HEK293 (cell line): ENCODE measurements at regions not wholly inside any gene's neighbourhood (a gene's known extent, or its start where the extent isn't known, plus 50 kb on each side); places are given as distances from the start of the nearest gene placed in this dataset.

Source experiments
- CTCF ChIA-PET: fragments of 350-600 bp; formaldehyde crosslinking; extraction: SDS; loops from one replicate; lab custom pipeline; 2021; ENCODE audit warnings: antibody characterized with exemption; lab: Yijun Ruan, JAX
- POLR2A ChIA-PET: fragments of 300-600 bp; formaldehyde crosslinking; extraction: SDS; loops from one replicate; lab custom pipeline; 2020; ENCODE audit warnings: antibody characterized with exemption, inconsistent platforms; lab: Yijun Ruan, JAX
- H3K27ac ChIP-seq: fragments of 200-500 bp; sonication (Bioruptor generic); 2 replicates; pipeline ENCODE4 v1.5.1; 2014; ENCODE audit warnings: low read depth, low read length, control low read depth, inconsistent platforms; ENCODE audit errors: extremely low read depth
- H3K36me3 ChIP-seq, 2 experiments: fragments of 200-500 bp in 1 of 2; sonication (Bioruptor generic) in 1 of 2; 1 replicate in 1 of 2; 2 replicates in 1 of 2; pipeline ENCODE4 v1.5.1; 2014 to 2017; ENCODE audit warnings: inconsistent platforms in 2 of 2, low read length in 2 of 2; ENCODE audit not compliant: control insufficient read depth in 2 of 2, insufficient read depth in 1 of 2
- H3K4me1 ChIP-seq: fragments of 200-500 bp; sonication (Bioruptor generic); 2 replicates; pipeline ENCODE4 v1.5.1; 2014; ENCODE audit warnings: mild to moderate bottlenecking, low read length, inconsistent platforms; ENCODE audit not compliant: control insufficient read depth, insufficient read depth
- H3K4me3 ChIP-seq: 2 replicates; pipeline ENCODE4 v1.5.1; 2011; ENCODE audit warnings: low read depth, mild to moderate bottlenecking, control low read depth, low read length, moderate library complexity
- H3K9me3 ChIP-seq: fragments of 200-500 bp; sonication (Bioruptor generic); 2 replicates; pipeline ENCODE4 v1.5.1; 2014; ENCODE audit warnings: low read depth, low read length, inconsistent platforms; ENCODE audit not compliant: control insufficient read depth, insufficient read depth
- SALL2 ChIP-seq: fragments of 450-650 bp; formaldehyde crosslinking; IDR thresholded peaks from 2 replicates; pipeline ENCODE4 v1.5.0; 2017; ENCODE audit warnings: missing biosample characterization, mild to moderate bottlenecking, missing genetic modification characterization, borderline replicate concordance
- SP7 ChIP-seq: fragments of 450-650 bp; formaldehyde crosslinking; IDR thresholded peaks from 2 replicates; pipeline ENCODE4 v1.5.1; 2016; ENCODE audit warnings: missing biosample characterization, missing genetic modification characterization
- WT1 ChIP-seq: fragments of 450-650 bp; formaldehyde crosslinking; IDR thresholded peaks from 2 replicates; pipeline ENCODE4 v1.5.1; 2016; ENCODE audit warnings: missing biosample characterization, missing genetic modification characterization
- YY1 ChIP-seq: fragments of 450-650 bp; formaldehyde crosslinking; IDR thresholded peaks from 2 replicates; pipeline ENCODE4 v1.5.1; 2018; ENCODE audit warnings: missing biosample characterization, missing genetic modification characterization
- ZBTB1 ChIP-seq: fragments of 450-650 bp; formaldehyde crosslinking; IDR thresholded peaks from 2 replicates; pipeline ENCODE4 v1.5.1; 2016; ENCODE audit warnings: missing biosample characterization, missing genetic modification characterization
- ZBTB20 ChIP-seq: fragments of 450-650 bp; formaldehyde crosslinking; IDR thresholded peaks from 2 replicates; pipeline ENCODE4 v1.5.1; 2016; ENCODE audit warnings: missing biosample characterization, missing genetic modification characterization
- ZFHX2 ChIP-seq: fragments of 450-650 bp; formaldehyde crosslinking; conservative IDR thresholded peaks from 2 replicates; pipeline ENCODE4 v1.5.1; 2016; ENCODE audit warnings: missing biosample characterization, missing genetic modification characterization
- ZNF133 ChIP-seq: fragments of 450-650 bp; formaldehyde crosslinking; IDR thresholded peaks from 2 replicates; pipeline ENCODE4 v1.5.1; 2016; ENCODE audit warnings: missing biosample characterization, missing genetic modification characterization
- ZNF146 ChIP-seq: fragments of 450-650 bp; formaldehyde crosslinking; IDR thresholded peaks from 2 replicates; pipeline ENCODE4 v1.5.1; 2016; ENCODE audit warnings: missing biosample characterization, missing genetic modification characterization
- ZNF148 ChIP-seq: fragments of 450-650 bp; formaldehyde crosslinking; IDR thresholded peaks from 2 replicates; pipeline ENCODE4 v1.5.0; 2017; ENCODE audit warnings: missing biosample characterization, missing genetic modification characterization, borderline replicate concordance
- ZNF169 ChIP-seq: fragments of 450-650 bp; formaldehyde crosslinking; IDR thresholded peaks from 2 replicates; pipeline ENCODE4 v1.5.1; 2016; ENCODE audit warnings: missing biosample characterization, missing genetic modification characterization
- ZNF202 ChIP-seq: fragments of 450-650 bp; formaldehyde crosslinking; IDR thresholded peaks from 2 replicates; pipeline ENCODE4 v1.5.1; 2016; ENCODE audit warnings: missing biosample characterization, missing genetic modification characterization, borderline replicate concordance
- ZNF211 ChIP-seq: fragments of 450-650 bp; formaldehyde crosslinking; IDR thresholded peaks from 2 replicates; pipeline ENCODE4 v1.5.1; 2016; ENCODE audit warnings: low read depth, missing biosample characterization, missing genetic modification characterization
- ZNF239 ChIP-seq: fragments of 450-650 bp; formaldehyde crosslinking; IDR thresholded peaks from 2 replicates; pipeline ENCODE4 v1.5.1; 2016; ENCODE audit warnings: missing biosample characterization, missing genetic modification characterization
- ZNF311 ChIP-seq: fragments of 450-650 bp; formaldehyde crosslinking; IDR thresholded peaks from 2 replicates; pipeline ENCODE4 v1.5.1; 2017; ENCODE audit warnings: missing biosample characterization, missing genetic modification characterization, borderline replicate concordance
- ZNF37A ChIP-seq: fragments of 450-650 bp; IDR thresholded peaks from 2 replicates; pipeline ENCODE4 v1.5.1; 2018; ENCODE audit warnings: missing biosample characterization, missing genetic modification characterization
- ZNF48 ChIP-seq: fragments of 450-650 bp; formaldehyde crosslinking; IDR thresholded peaks from 2 replicates; pipeline ENCODE4 v1.5.1; 2016; ENCODE audit warnings: missing biosample characterization, missing genetic modification characterization
- ZNF488 ChIP-seq: fragments of 450-650 bp; formaldehyde crosslinking; IDR thresholded peaks from 2 replicates; pipeline ENCODE4 v1.5.1; 2016; ENCODE audit warnings: missing biosample characterization, missing genetic modification characterization
- ZNF530 ChIP-seq: fragments of 450-650 bp; formaldehyde crosslinking; IDR thresholded peaks from 2 replicates; pipeline ENCODE4 v1.5.1; 2016; ENCODE audit warnings: low read depth, missing biosample characterization, missing genetic modification characterization
- ZNF571 ChIP-seq: fragments of 450-650 bp; formaldehyde crosslinking; IDR thresholded peaks from 2 replicates; pipeline ENCODE4 v1.5.0; 2017; ENCODE audit warnings: missing biosample characterization, missing genetic modification characterization
- ZNF580 ChIP-seq: fragments of 450-650 bp; formaldehyde crosslinking; IDR thresholded peaks from 2 replicates; pipeline ENCODE4 v1.5.1; 2016; ENCODE audit warnings: missing biosample characterization, missing genetic modification characterization
- ZNF585B ChIP-seq: fragments of 450-650 bp; formaldehyde crosslinking; IDR thresholded peaks from 2 replicates; pipeline ENCODE4 v1.5.1; 2016; ENCODE audit warnings: missing biosample characterization, missing genetic modification characterization
- ZNF610 ChIP-seq: fragments of 450-650 bp; formaldehyde crosslinking; IDR thresholded peaks from 2 replicates; pipeline ENCODE4 v1.5.1; 2016; ENCODE audit warnings: missing biosample characterization, missing genetic modification characterization, borderline replicate concordance
- ZNF654 ChIP-seq: fragments of 450-650 bp; formaldehyde crosslinking; IDR thresholded peaks from 2 replicates; pipeline ENCODE4 v1.5.1; 2016; ENCODE audit warnings: low read depth, missing biosample characterization, missing genetic modification characterization
- ZNF768 ChIP-seq: fragments of 450-650 bp; formaldehyde crosslinking; IDR thresholded peaks from 2 replicates; pipeline ENCODE4 v1.5.1; 2018; ENCODE audit warnings: missing biosample characterization, mild to moderate bottlenecking, missing genetic modification characterization
- ZSCAN16 ChIP-seq: fragments of 450-650 bp; formaldehyde crosslinking; IDR thresholded peaks from 2 replicates; pipeline ENCODE4 v1.5.1; 2016; ENCODE audit warnings: missing biosample characterization, missing genetic modification characterization
- ZSCAN18 ChIP-seq: fragments of 450-650 bp; formaldehyde crosslinking; IDR thresholded peaks from 2 replicates; pipeline ENCODE4 v1.5.1; 2016; ENCODE audit warnings: missing biosample characterization, missing genetic modification characterization
- ZSCAN30 ChIP-seq: fragments of 450-650 bp; IDR thresholded peaks from 2 replicates; pipeline ENCODE4 v1.5.1; 2018; ENCODE audit warnings: missing biosample characterization, mild to moderate bottlenecking, missing genetic modification characterization, moderate library complexity

- no peak for TF ChIP-seq ZNF580
Measured at GRCh38 chr3:99442599-99442998, 195.8 kb upstream of the COL8A1 start (continued).

GRCh38 chr3:99439892-99440291 is 198.5 kb upstream of the COL8A1 start:
- H3K27ac ChIP-seq = no peak overlapping the region
- TF ChIP-seq ZSCAN30 (tag by site-specific recombination) (no peak), ZFHX2 (tag by site-specific recombination) (no peak), ZBTB1 (tag by site-specific recombination) (no peak), WT1 (no peak), SP7 (tag by site-specific recombination) (no peak), ZNF654 (tag by site-specific recombination) (no peak), ZNF37A (tag by site-specific recombination) (no peak), ZBTB20 (tag by site-specific recombination) (no peak), ZNF488 (no peak), ZNF580 (no peak), ZNF211 (tag by site-specific recombination) (no peak), ZNF610 (tag by site-specific recombination) (no peak), ZSCAN18 (tag by site-specific recombination) (no peak), ZNF571 (tag by site-specific recombination) (no peak), ZNF311 (no peak)
- ChIA-PET POLR2A (no interaction called here), CTCF (no interaction called here)
- no peaks in the 10 kb centered on the region for H3K4me1 ChIP-seq
- no peak overlapping the region for H3K4me3 ChIP-seq
- no peaks in the 10 kb centered on the region for H3K9me3 ChIP-seq
- H3K36me3 ChIP-seq = no peaks in the 10 kb centered on the region

GRCh38 chr3:99434190-99434589 is 204.2 kb upstream of the COL8A1 start:
- POLR2A ChIA-PET = no interaction called here
- H3K27ac ChIP-seq = no peak overlapping the region
- CTCF ChIA-PET = no interaction called here
- no peaks in the 10 kb centered on the region for H3K4me1 ChIP-seq
- no peaks in the 10 kb centered on the region for H3K9me3 ChIP-seq
- TF ChIP-seq ZNF202 (tag by site-specific recombination) (no peak), ZSCAN16 (tag by site-specific recombination) (no peak), ZNF148 (no peak), ZNF169 (tag by site-specific recombination) (no peak), ZNF530 (tag by site-specific recombination) (no peak), ZNF133 (tag by site-specific recombination) (no peak), ZNF768 (tag by site-specific recombination) (no peak), ZNF585B (no peak), SALL2 (no peak), ZNF146 (tag by site-specific recombination) (no peak), YY1 (tag by site-specific recombination) (no peak), ZNF48 (tag by site-specific recombination) (no peak), ZNF239 (tag by site-specific recombination) (no peak)
- H3K4me3 ChIP-seq = no peak overlapping the region
- H3K36me3 ChIP-seq = no peaks in the 10 kb centered on the region
